ENCODE measurements at regions not wholly inside any gene's neighbourhood (a gene's known extent, or its start where the extent isn't known, plus 50 kb on each side); places are given as distances from the start of the nearest gene placed in this dataset.
"Not testable (repeated sequence)": the region's sequence is repeated elsewhere in the genome, so short reads cannot be mapped to it uniquely, and the experiment has no call there.

DNA sequence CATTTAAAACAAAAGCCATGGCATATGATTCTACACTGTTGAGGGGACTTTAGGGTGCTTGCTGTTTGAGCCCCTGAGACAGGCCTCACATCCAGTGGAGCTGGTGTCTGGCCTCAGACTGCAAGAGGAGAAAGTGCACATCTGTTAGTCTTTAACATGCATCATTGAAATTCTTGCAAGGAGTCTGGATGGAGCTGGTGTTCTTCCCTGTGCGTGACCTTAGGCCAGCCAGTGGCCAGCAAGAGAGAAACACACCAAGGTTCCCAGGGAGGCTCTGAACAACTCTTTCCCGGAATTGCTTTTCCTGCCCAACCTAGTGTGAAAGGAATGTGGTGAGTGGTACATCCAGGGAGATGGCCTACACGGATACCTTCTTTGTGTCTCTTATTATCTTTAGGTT lies 282.8 kb upstream of the TNC start:
- no peak for DNase-seq (ENCODE audit: low spot score)

DNA sequence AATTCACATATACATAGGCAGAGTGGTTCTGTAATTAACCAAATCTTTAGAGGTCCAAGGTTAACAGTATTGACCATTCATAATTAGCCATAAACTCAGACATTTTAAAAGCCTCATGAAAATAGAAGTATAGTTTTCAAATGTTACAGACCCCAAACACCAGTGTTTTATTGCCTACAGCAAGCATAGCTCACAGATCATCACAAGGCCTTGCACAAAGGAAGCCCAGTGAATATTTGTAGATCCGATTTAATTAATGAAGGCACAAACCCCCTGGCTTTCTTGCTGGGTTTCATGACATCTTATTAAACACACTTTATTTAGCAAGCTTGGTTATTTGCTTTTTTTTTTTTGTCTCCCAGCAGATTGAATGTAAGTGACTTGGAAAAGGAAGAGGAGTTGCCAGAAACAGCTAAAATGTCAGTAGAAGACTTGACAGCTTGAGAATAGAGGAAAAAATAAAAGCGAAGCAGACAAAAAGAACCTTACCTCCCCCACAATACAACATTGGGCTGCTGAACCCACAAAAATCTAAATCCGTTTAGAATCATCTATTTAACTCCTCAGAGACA lies 283.9 kb upstream of the TNC start:
- DNase-seq (ENCODE audit: low spot score), result no peak

DNA sequence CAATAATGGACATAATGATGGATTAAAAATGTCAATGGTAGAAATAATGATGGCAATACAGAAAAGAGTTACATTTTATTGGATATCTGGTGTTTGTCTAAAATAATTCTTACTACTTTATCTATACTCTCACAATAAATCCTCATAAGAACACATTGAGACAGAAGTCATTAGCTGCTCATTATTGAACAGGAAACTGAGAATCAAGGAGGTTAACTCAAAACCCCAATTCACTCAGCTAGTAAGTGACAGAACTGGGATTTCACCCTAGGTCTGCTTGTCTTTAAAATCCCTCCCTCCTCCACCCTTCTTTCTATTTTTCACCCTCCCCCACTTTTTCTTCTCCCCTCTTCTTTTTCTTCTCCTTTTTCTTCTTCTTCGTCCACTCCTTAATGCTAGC lies 285.8 kb upstream of the TNC start:
- DNase-seq (ENCODE audit: low spot score), result no peak

- DNase-seq (ENCODE audit: low spot score), result no peak
Measured at GRCh38 chr9:115404311-115404710, 286.4 kb upstream of the TNC start.

DNA sequence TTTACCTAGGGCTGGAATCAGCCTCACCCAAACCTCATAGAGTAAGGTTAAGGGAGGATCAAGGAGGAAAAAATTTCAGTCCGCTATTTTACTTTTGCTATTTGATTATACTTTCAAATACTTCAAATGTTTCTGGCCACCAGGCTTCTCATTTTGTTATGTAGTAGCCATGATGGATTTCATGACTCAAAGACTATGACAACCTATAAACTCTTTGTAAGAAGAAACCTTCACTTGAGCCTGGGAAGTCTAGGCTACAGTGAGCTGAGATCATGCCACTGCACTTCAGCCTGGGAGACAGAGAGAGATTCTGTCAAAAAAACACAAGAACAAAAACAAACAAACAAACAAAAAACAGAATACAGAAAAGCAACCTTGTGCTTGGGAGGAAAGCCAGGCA lies 293.6 kb upstream of the TNC start:
- no peak for DNase-seq (ENCODE audit: low spot score)

- DNase-seq (ENCODE audit: low spot score), result no peak
Measured at GRCh38 chr9:115411993-115412452, 294.1 kb upstream of the TNC start.

GRCh38 chr9:115412656-115413055 lies 294.7 kb upstream of the TNC start:
- DNase-seq (ENCODE audit: low spot score), result no peak

GRCh38 chr9:115413304-115413703 lies 295.3 kb upstream of the TNC start:
- DNase-seq (ENCODE audit: low spot score), result no peak

DNA sequence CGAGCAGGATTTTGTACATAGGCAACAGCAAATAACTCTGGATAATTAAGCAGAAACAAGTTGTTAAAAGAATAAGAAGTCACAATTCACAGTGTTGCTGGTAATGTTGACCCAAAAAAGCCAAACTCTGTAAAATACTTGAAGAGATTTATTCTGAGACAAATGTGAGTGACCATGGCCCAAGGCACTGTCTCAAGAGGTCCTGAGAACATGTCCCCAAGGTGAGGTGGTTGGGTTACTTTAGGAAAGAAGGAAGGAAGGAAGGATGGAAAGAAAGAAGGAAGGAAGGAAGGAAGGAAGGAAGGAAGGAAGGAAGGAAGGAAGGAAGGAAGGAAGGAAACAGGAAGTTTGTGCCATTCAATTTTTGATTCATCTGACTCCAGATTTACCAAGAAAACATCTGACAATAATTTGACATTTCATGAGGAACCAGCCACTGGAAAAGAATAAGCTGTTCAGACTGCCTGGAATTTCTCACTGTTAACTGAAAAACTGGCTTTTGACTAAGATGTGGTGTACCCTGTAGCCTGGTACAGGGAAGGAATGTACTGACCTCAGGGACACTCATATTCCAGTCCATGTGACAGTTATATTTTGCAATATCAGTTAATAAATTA lies 295.9 kb upstream of the TNC start:
- no peak for DNase-seq (ENCODE audit: low spot score)

DNA sequence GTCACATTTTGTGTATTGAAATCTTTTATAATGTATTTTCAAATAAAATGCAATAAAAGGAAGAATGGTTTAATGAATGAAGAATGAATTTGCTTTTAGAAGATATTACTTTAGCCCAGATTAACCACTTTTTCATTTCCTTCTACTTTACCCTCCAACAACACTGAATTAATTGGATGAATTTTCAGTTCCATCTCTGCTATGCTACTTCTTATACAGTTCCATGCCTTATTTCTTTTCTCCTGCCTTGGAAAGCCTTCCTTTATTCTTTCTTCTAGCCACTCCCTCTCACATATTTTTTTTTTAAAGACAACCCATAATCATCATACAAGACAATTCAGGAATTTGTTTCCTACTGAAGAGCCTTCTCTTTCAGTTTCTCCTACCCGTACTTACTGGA lies 296.6 kb upstream of the TNC start:
- DNase-seq (ENCODE audit: low spot score), result no peak

GRCh38 chr9:115415450-115415849 lies 297.5 kb upstream of the TNC start:
- DNase-seq (ENCODE audit: low spot score), result no peak

- DNase-seq (ENCODE audit: low spot score), result no peak
Measured at GRCh38 chr9:115416299-115416698, 298.3 kb upstream of the TNC start.

- DNase-seq (ENCODE audit: low spot score), result not testable (repeated sequence)
Measured at GRCh38 chr9:115418181-115418580, 300.2 kb upstream of the TNC start.

DNA sequence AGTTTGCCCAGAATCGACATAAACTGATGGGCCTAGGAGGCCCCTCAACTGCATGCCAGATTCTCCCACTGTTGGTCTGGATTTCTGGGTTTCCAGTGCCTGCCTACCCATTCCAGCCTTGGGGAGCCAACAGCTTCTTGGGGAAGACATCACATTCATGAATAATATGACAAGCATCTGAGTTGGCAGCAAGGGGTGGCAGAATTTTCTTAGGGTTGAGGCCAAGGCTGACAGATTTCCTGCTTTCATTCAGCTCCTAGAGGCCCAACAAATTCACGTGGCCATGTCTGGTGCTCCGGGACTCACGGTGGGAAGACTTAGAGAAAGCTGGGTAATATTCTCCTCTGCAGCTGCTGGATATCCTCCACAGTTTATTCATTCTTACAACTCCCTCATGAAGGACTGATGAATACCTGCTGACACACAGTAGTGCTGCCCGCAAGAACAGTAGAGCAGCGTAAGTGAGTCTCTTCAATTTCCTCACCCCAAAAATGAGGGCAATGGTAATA lies 305.0 kb upstream of the TNC start:
- no peak for DNase-seq (ENCODE audit: low spot score)

- DNase-seq (ENCODE audit: low spot score), result no peak
Measured at GRCh38 chr9:115423646-115424045, 305.7 kb upstream of the TNC start.

DNA sequence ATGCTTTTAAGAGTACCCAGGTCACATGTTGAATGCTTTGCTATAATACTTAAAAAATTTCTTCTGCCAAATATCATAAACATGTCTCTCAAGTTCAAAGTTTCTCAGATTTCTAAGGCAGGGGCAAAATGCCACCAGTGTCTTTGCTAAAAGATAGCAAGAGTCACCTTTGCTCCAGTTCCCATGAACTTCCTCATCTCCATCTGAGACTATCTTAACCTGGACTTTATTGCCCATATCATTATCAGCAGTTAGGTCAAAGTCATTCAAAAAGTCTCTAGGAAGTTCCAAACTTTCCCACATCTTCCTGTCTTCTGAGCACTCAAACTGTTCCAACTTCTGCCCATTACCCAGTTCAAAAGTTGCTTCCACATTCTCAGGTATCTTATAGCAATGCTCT lies 307.6 kb upstream of the TNC start:
- no peak for DNase-seq (ENCODE audit: low spot score)

DNA sequence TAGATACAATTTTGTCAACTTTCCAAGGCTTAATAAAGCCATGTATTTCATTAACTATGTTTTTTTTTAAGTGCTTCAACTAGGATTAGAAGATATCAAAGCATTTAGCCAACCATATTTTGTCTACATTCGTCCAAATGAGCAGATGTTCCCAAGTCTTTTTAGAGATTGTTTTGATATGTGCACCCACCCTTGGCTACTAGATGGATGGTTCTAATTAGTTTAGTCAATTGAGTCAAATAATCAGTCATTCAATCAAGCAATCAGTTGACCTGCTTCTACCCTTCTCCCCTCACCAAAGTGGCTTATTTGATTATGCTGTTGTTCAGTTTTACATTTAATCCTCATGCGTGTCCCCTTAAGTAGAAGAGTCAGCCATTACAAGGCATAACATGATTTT lies 319.5 kb upstream of the TNC start:
- no peak for DNase-seq (ENCODE audit: low spot score)

DNA sequence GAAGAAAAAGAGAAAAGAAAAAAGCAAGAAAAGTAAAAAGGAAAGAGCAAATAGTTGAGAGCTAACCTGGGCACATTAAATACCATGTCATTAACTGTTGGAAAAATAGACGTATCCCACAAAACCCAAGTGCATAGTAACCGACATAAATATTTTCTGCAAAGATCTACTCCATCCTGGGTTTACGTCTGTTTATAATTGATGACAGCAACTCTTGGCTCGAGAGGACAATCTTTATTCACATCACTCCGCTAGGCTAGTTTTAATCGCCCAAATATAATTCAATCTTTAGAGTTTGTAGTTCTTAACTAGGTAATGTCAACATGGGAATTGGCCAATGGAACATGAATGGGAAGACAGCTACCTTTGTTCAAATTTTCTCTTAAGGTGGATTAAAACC lies 321.7 kb upstream of the TNC start:
- DNase-seq (ENCODE audit: low spot score), result no peak

- no peak for DNase-seq (ENCODE audit: low spot score)
Measured at GRCh38 chr9:115442054-115442453, 324.1 kb upstream of the TNC start.

- no peak for DNase-seq (ENCODE audit: low spot score)
Measured at GRCh38 chr9:115443890-115444289, 325.9 kb upstream of the TNC start.

GRCh38 chr9:115444959-115445358 lies 327.0 kb upstream of the TNC start:
- no peak for DNase-seq (ENCODE audit: low spot score)

GRCh38 chr9:115445655-115446054 lies 327.7 kb upstream of the TNC start:
- DNase-seq (ENCODE audit: low spot score), result no peak

GRCh38 chr9:115456515-115456914 lies 338.6 kb upstream of the TNC start:
- no peak for DNase-seq (ENCODE audit: low spot score)

GRCh38 chr9:115461280-115461679 lies 343.3 kb upstream of the TNC start:
- no peak for DNase-seq (ENCODE audit: low spot score)

Measured in cerebellar cortex (tissue), 1 donor.